Amniotic epithelial cell (primary cell): ENCODE measurements at regions not wholly inside any gene's neighbourhood (a gene's known extent, or its start where the extent isn't known, plus 50 kb on each side); places are given as distances from the start of the nearest gene placed in this dataset.

Experiments used
- DNase-seq: peaks from one replicate; pipeline ENCODE4 v3.0.0-alpha.2; 2010; ENCODE audit warnings: low read depth

GRCh38 chr7:18201350-18201749 lies 173.7 kb upstream of the PRPS1L1 start:
- no peak for DNase-seq

- DNase-seq = no peak
Observed at GRCh38 chr7:18202315-18203045, 174.8 kb upstream of the PRPS1L1 start.

GRCh38 chr7:18206331-18206730 lies 178.7 kb upstream of the PRPS1L1 start:
- no peak for DNase-seq

GRCh38 chr7:18208921-18209320 lies 181.3 kb upstream of the PRPS1L1 start:
- DNase-seq = no peak

DNA sequence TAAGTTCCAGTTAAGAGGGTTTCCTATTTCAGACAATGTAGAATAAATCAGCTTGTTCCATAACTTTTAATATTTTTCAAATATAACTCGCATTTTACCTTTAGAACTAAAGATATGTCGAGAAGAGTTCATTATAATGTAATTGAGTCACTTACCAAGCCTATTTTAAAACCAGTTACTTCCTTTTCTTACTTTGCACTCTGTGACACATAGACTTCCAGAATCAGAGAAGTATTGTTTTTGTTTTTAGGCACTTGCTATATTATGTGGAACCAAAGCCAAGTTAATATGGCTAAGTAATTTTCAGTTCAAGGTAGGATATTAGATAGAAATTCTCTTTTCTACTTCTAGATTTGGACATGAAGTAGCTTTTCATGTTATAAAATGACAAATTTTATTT lies 182.7 kb upstream of the PRPS1L1 start:
- no peak for DNase-seq

GRCh38 chr7:18210788-18211187 lies 183.1 kb upstream of the PRPS1L1 start:
- peak; percentile 71 for DNase-seq

DNA sequence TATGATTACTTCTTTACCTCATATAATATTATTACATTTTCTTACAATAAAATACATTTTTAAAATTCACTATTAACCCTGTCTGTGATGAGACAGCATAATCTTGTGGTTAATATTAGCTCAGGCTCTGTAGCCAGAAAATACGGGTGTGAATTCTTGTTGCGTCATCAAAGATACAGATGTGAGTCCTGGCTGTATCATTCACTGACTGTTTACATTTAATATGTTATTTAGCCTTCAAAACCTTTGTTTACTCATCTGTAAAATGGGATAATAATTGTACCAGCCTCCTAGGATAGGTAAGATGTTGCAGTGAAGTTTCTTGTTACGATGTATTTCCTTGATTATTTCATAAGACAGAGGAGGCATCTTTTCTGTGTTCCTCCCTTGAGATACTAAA lies 184.7 kb upstream of the PRPS1L1 start:
- DNase-seq = peak; percentile 53

GRCh38 chr7:18212758-18213157 lies 185.1 kb upstream of the PRPS1L1 start:
- peak; percentile 16 for DNase-seq

- DNase-seq = no peak
Observed at GRCh38 chr7:18213652-18214051, 186.0 kb upstream of the PRPS1L1 start.

DNA sequence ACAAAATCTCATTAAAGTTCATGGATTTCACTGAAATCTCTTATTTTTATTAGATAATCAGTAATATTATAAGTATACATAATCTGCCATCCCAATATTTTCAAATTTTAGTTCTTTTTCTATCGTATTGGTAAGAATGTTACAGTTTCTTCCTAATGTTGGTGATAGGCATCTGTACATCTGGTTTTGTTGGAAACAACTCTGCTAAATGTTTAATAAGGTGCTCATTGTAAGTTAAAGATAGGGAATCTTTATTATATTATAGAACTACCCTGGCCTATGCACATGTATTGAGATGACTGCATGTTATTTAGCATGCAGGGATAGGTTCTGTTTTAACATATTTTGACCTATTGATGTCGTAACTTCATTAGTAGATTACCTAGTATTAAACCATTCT lies 188.6 kb upstream of the PRPS1L1 start:
- DNase-seq = no peak

DNA sequence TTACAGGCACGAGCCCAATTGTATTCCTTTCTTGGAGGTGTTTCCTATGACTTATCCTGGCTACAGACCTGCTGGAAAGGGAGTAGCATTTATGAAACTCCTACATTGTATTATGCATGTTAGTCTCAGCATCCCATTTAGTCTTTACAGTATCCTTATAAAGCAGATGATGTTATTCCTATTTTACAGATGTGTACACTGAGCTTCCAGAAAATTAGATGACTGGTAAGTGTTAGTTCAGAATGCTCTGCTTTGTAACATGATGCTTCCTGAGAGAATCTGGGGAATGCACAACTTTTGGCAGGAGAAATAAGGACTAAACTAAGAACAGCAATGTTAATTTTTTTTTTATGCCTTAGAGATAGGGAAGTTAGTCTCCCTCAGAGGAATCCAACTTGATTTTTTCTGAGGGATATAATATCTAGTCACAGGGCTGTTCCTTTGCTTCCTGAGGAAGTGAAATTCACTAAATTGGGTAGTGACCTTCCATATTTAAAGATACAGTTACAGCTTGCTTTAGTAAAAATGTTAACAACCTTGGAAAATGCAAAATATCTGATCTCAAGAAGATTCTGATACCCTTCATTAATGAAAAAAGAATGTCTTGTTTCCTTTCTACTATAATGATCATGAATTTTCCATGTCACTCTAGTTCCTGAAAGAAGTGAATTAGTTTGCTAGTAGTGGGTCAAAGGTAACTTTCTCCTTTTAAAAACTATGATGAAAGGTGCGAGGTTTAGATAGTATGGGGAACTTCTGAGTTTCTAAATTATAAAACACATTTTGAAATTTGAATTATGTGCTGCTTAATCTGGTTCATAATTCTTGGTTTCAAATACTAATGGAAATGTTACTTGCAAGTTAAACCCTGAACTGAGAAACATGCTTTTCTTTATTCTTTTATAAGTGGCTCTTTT lies 194.0 kb upstream of the PRPS1L1 start:
- no peak for DNase-seq

DNA sequence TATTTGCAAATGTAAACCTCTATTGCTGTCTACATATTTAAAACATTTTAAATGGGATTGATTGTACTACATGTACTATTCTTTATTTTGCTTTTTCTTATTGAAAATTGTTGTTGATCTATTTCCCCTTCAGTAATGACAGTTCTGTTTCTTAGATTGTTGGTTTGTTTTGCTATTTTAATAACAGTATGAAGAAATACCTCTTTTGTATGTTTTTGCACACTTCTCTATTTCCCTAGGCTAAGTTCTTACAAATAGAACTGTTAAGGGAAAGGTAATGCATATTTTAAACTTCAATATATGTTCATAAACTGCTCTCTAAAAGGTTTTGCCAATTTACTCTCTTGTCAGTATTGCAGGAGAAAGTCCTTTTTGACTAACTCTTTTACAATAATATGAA lies 195.0 kb upstream of the PRPS1L1 start:
- DNase-seq = no peak

- no peak for DNase-seq
Observed at GRCh38 chr7:18224138-18224537, 196.5 kb upstream of the PRPS1L1 start.

GRCh38 chr7:18225067-18225466 lies 197.4 kb upstream of the PRPS1L1 start:
- no peak for DNase-seq

DNA sequence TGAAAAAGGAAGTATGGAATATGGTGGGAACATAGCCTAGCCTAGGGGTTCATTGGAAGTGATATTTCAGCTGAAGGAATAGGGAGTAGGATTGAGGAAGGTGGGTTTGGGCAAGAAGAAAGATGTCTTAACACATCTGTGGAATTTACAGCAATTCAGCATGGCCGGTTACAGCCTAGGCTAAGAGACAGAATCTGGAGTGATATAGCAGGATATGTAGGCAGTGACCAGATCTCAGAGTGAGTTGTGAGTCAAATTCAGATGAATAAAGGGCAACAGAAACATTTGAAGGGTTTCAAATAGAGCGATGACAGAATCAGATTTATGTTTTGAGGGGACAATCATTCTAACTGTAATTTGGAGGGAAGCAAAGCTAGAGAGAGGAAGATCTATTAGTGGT lies 199.0 kb upstream of the PRPS1L1 start:
- no peak for DNase-seq

- DNase-seq = no peak
Observed at GRCh38 chr7:18228686-18229085, 201.0 kb upstream of the PRPS1L1 start.

GRCh38 chr7:18230271-18230670 lies 202.6 kb upstream of the PRPS1L1 start:
- no peak for DNase-seq

- no peak for DNase-seq
Observed at GRCh38 chr7:18231854-18232253, 204.2 kb upstream of the PRPS1L1 start.

DNA sequence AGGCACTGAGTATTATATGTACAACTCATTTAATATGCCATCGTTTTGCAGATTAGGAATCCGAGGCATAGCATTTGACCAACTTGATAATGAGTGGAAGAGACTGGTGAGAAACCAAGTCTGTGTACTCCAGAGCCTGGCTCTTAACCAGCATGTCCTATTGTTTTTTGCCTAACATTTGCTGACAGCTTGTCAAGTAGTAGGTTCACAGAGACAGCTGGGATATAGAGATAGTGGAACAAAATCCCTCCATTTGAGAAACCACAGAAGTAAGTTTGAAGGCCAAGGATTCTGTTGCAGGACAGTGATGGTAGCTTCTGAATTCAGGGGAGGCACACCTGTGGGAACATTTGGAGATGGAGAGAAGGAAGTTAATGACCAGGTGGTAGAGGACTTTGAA lies 206.9 kb upstream of the PRPS1L1 start:
- DNase-seq = no peak

- no peak for DNase-seq
Observed at GRCh38 chr7:18235819-18236218, 208.2 kb upstream of the PRPS1L1 start.

- DNase-seq = no peak
Observed at GRCh38 chr7:18239212-18239611, 211.6 kb upstream of the PRPS1L1 start.

- no peak for DNase-seq
Observed at GRCh38 chr7:18241543-18242231, 214.0 kb upstream of the PRPS1L1 start.

GRCh38 chr7:18243731-18244130 lies 216.1 kb upstream of the PRPS1L1 start:
- peak; percentile 1 for DNase-seq
